Progenitor cell of endocrine pancreas (in vitro differentiated cells): ENCODE measurements at regions not wholly inside any gene's neighbourhood (a gene's known extent, or its start where the extent isn't known, plus 50 kb on each side); places are given as distances from the start of the nearest gene placed in this dataset.

Experiments
- DNase-seq: peaks from one replicate; pipeline ENCODE4 v3.0.0; 2021; ENCODE audit warnings: low spot score; ENCODE audit not compliant: unreplicated experiment
- H3K27ac Mint-ChIP-seq: 2 replicates; pipeline ENCODE4 v1.8.0; 2021; ENCODE audit warnings: mild to moderate bottlenecking, moderate library complexity, mixed read lengths
- H3K27me3 Mint-ChIP-seq: 2 replicates; pipeline ENCODE4 v1.8.0; 2021; ENCODE audit warnings: mixed read lengths
- H3K36me3 Mint-ChIP-seq: 2 replicates; pipeline ENCODE4 v1.8.0; 2022; ENCODE audit warnings: mixed read lengths; ENCODE audit not compliant: insufficient read depth
- H3K4me1 Mint-ChIP-seq: 2 replicates; pipeline ENCODE4 v1.8.0; 2021; ENCODE audit warnings: low read depth, mixed read lengths
- H3K4me3 Mint-ChIP-seq: 2 replicates; pipeline ENCODE4 v1.8.0; 2021; ENCODE audit warnings: low read depth, mild to moderate bottlenecking, moderate library complexity, mixed read lengths
- H3K9me3 Mint-ChIP-seq: 2 replicates; pipeline ENCODE4 v1.8.0; 2021; ENCODE audit warnings: low read depth, mixed read lengths
- TF ChIP-seq, protein P1 (sequence below): fragments of 200-600 bp; sonication (generic); IDR thresholded peaks from one replicate; pipeline ENCODE4 v1.5.0; 2021; ENCODE audit warnings: antibody characterized with exemption, mild to moderate bottlenecking; ENCODE audit not compliant: unreplicated experiment

DNA sequence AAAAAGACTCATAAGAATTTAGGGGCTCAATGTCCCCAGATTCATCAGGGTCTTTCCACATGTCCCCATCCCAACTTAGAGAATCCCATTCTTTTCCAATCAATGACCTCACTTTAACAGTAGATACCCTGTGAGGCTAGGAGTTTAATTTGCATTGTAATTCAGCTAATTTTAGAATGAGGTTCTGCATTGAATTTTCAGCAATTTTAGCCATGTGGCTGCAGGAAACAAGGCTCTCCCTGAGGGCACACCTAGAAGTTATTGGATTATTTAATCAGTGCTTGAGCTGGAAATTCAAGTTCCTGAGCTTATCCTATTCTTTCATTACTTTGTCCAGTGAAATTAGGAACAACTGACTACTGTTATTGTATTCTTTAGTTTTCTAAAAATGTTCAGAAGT, 433.8 kb downstream of the ADAMTS20 start:
- TF ChIP-seq, protein P1, sequence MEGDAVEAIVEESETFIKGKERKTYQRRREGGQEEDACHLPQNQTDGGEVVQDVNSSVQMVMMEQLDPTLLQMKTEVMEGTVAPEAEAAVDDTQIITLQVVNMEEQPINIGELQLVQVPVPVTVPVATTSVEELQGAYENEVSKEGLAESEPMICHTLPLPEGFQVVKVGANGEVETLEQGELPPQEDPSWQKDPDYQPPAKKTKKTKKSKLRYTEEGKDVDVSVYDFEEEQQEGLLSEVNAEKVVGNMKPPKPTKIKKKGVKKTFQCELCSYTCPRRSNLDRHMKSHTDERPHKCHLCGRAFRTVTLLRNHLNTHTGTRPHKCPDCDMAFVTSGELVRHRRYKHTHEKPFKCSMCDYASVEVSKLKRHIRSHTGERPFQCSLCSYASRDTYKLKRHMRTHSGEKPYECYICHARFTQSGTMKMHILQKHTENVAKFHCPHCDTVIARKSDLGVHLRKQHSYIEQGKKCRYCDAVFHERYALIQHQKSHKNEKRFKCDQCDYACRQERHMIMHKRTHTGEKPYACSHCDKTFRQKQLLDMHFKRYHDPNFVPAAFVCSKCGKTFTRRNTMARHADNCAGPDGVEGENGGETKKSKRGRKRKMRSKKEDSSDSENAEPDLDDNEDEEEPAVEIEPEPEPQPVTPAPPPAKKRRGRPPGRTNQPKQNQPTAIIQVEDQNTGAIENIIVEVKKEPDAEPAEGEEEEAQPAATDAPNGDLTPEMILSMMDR: no peak
- DNase-seq: no peak
- Mint-ChIP-seq H3K36me3 (no peaks in the 10 kb centered on the region), H3K4me1 (peaks cover 4% of the 10 kb centered on the region), H3K9me3 (no peaks in the 10 kb centered on the region), H3K27ac (no peak overlapping the region), H3K27me3 (no peaks in the 10 kb centered on the region), H3K4me3 (no peak overlapping the region)

DNA sequence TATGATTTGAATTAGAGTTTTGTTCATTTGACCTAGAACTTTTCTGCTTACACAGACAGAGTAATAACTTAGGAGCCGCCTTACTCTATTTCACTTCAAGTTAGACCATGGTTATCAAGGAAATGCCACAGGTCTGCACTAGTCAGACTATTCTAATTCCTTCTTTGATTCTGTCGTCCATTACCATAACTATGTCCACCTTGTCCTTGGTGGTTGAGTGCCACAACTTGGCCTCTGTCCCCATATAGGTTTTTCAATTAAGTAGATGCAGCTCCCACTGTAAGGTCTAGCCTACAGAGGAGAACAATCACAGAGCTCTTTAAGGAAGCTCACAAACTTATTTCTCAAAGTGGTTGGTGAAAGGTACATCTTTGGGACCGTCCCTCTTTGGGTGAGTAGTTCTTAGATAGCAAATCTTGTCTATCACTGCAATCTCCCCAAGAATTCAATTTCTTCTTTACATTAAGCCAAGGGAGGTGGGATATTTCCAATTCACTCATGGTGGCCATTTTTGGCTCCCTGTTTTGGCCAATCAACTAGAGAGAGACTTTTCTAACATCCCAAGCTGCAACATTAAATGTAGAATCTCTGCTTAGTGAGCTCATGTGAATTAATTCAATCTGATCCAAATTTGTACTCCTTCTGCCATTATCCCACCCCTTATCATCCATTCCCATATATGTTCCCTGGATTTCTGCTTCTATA, 434.6 kb downstream of the ADAMTS20 start:
- Mint-ChIP-seq H3K4me1 (peaks cover 6% of the 10 kb centered on the region), H3K4me3 (no peak overlapping the region), H3K27me3 (no peaks in the 10 kb centered on the region), H3K9me3 (no peaks in the 10 kb centered on the region), H3K36me3 (no peaks in the 10 kb centered on the region), H3K27ac (no peak overlapping the region)
- DNase-seq: no peak
- TF ChIP-seq, protein P1: no peak

DNA sequence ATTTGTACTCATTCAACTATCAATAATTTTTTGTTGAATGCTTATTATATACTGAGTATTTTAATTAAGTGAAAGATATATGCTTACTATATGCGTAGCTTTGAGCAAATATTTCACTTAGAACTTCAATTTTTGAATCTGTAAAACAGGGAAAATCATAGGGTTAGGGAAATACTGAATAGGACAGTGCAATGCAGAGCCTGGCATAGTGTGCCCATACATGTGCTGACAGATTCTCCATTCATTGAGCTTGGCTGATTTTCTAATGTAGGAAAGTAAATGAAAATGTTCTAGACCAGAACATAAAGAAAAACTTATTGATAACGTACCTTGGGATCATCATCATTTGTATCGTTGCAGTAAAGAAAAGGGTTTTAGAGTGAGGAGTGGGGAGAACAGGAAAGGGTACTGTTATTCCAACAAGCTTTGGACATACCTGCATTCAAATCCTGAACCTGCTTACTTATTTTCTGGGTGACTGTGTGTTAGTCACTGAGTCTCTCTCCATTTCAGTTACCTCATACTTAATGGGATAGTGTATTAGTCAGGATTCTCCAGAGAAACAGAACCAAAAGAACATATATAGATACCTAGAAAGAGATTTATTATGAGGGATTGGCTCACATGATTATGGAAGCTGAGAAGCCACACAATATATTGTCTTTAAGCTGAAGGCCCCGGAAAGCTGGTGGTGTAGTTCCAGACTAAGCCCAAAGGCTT, 436.4 kb downstream of the ADAMTS20 start:
- no peak for DNase-seq
- TF ChIP-seq, protein P1: no peak
- Mint-ChIP-seq H3K27ac (no peak overlapping the region), H3K4me3 (no peak overlapping the region), H3K27me3 (no peaks in the 10 kb centered on the region), H3K9me3 (no peaks in the 10 kb centered on the region), H3K36me3 (no peaks in the 10 kb centered on the region), H3K4me1 (peaks cover 17% of the 10 kb centered on the region)

DNA sequence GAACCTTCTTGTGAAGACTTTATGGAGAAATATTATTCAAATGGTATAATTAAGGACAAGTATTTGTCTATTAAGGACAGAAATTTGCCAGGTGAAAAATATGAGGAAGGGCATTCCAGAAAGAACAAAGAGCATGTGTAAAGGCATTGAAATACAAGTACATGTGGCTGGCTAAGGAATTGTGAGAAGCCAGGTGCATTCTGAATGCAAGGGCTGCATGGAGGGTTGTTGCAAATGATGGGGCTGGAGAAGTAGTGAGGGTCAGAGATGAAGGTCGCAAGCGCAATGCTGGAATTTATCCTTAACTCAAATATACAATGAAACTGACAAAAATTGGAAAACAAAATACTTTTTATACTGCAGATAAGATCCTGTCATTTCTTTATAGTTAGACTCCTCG, 437.7 kb downstream of the ADAMTS20 start:
- Mint-ChIP-seq H3K27me3 (no peaks in the 10 kb centered on the region), H3K4me3 (no peak overlapping the region), H3K9me3 (no peaks in the 10 kb centered on the region), H3K27ac (no peak overlapping the region), H3K4me1 (peaks cover 17% of the 10 kb centered on the region), H3K36me3 (no peaks in the 10 kb centered on the region)
- no peak for DNase-seq
- TF ChIP-seq, protein P1: no peak

DNA sequence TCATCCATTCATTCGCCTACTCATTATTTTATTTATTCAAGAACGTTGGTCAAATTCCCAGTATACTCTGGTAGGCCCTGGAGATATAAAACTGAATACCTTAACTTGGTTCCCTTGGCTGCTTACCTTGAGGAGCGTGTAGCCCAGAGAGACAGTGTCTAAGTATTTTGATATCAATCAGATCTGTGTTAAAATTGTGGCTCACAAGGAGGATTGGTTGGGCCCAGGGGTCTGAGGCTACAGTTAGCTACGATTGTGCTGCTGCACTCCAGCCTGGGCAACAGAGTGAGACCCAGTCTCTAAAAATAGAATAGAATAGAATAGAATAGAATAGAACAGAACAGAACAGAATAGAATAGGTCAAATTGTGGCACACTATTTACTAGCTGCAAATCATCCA, 438.4 kb downstream of the ADAMTS20 start:
- no peaks in the 10 kb centered on the region for H3K27me3 Mint-ChIP-seq
- H3K36me3 Mint-ChIP-seq: no peaks in the 10 kb centered on the region
- peaks cover 4% of the 10 kb centered on the region for H3K9me3 Mint-ChIP-seq
- no peak for DNase-seq
- no peak overlapping the region for H3K27ac Mint-ChIP-seq
- TF ChIP-seq, protein P1: no peak
- no peak overlapping the region for H3K4me3 Mint-ChIP-seq
- H3K4me1 Mint-ChIP-seq: peaks cover 19% of the 10 kb centered on the region
